GM20000 (cell line): ENCODE measurements at regions not wholly inside any gene's neighbourhood (a gene's known extent, or its start where the extent isn't known, plus 50 kb on each side); places are given as distances from the start of the nearest gene placed in this dataset.
"Not testable (repeated sequence)": the region's sequence is repeated elsewhere in the genome, so short reads cannot be mapped to it uniquely, and the experiment has no call there.

Experiments used
- DNase-seq: peaks from one replicate; pipeline ENCODE4 v3.0.0; 2012; ENCODE audit warnings: low spot score
- CTCF ChIP-seq: IDR thresholded peaks from 2 replicates; pipeline ENCODE4 v1.5.1; 2012; ENCODE audit warnings: mild to moderate bottlenecking, control low read depth; ENCODE audit errors: extremely low read depth, missing control alignments

GRCh38 chr2:89845532-89845931, 1154.1 kb downstream of the RPIA start:
- peak; percentile 1 for DNase-seq
- no peak for TF ChIP-seq CTCF

- DNase-seq: no peak
- TF ChIP-seq CTCF: no peak
These were observed 1156.6 kb downstream of the RPIA start for GRCh38 chr2:89848114-89848513.

- TF ChIP-seq CTCF: no peak
- DNase-seq: no peak
These were observed 1157.4 kb downstream of the RPIA start for GRCh38 chr2:89848763-89849368.

GRCh38 chr2:89849731-89850130, 1158.3 kb downstream of the RPIA start:
- no peak for TF ChIP-seq CTCF
- no peak for DNase-seq

GRCh38 chr2:89850481-89850880, 1159.0 kb downstream of the RPIA start:
- no peak for TF ChIP-seq CTCF
- peak; percentile 1 for DNase-seq

GRCh38 chr2:89850881-89851582, 1159.6 kb downstream of the RPIA start:
- DNase-seq: peak; percentile 0
- TF ChIP-seq CTCF: no peak

GRCh38 chr2:89851583-89851905, 1160.1 kb downstream of the RPIA start:
- no peak for DNase-seq
- TF ChIP-seq CTCF: no peak

- not testable (repeated sequence) for DNase-seq
These were observed 1162.0 kb downstream of the RPIA start for GRCh38 chr2:89853427-89853826.
